ENCODE measurements at regions not wholly inside any gene's neighbourhood (a gene's known extent, or its start where the extent isn't known, plus 50 kb on each side); places are given as distances from the start of the nearest gene placed in this dataset.

DNA sequence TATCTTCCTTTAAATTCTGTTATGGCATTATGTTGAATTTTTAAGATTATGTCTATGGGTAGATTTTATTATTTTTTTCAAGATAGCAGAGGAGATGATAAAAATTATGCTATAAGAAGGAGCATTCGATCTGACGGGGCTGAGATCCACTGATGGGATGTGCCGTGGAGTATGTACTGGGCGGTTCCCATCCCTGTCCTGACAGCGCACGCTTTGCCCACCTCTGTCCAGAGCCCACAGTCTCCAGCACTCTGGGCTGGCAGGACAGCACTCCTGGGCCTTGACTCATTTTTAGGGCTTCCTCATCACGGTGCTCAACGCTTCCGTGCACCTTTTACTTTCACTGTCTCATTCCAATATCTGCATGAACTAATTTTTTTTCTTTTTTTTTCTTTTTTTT lies 235.5 kb downstream of the TEX29 start:
- DNase-seq (ENCODE audit: low read depth in 2 of 2): no peak

DNA sequence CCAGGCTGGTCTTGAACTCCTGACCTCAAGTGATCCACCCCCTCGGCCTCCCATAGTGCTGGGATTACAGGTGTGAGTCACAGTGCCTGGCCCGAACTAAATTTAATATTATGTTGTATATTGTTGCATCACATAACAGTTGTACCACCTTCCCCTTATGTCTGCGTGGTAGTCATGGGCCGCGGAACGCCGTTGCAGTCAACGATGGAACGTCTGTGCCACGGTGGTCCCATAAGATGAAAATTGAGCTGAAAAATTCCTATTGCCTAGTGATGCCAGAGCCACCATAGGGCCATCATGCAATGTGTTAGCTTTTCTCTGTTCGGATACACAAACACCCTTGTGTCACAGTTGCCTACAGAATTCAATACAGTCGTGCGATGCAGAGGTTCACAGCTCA lies 236.1 kb downstream of the TEX29 start:
- no peak for DNase-seq (ENCODE audit: low read depth in 2 of 2)

DNA sequence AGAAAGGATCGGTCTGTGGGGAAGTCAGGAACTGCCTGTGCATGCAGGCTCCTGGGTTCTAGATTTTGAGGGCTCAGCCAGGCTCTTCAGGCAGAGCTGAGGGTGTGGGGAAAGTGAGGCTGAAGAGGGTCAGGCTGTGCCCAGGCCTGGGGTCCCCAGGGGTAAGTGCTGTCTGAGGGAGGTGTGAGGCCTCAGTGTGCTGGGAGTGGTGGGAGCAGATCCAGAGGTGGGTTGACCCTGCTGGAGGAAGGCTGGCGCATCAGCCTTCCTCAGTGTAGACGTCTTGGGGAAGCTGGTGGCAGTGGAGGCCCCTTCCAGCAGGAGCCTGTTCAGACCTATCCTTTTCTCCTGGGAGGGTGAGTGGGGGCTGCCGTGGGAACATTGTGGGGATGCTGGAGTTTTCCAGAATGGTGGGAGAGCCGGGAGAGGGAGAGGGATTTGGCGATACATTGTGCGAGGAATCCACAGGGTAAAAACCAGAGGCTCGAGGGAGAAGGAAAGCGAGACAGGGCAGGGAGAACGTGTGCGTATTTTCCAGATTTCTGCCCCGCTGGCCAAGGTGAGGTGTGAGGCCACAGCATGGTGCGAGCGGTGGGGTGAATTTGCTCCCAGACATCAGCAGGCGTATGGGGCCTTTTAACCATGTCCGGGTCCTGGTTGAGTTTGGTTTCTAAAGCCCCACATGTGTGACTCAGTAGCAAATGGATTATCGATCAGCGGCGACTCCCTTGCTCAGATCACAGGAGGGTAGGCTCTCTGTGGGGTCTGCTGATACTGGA lies 237.7 kb downstream of the TEX29 start:
- no peak for DNase-seq (ENCODE audit: low read depth in 2 of 2)

GRCh38 chr13:111558700-111559088 lies 238.3 kb downstream of the TEX29 start:
- no peak for DNase-seq (ENCODE audit: low read depth in 2 of 2)

DNA sequence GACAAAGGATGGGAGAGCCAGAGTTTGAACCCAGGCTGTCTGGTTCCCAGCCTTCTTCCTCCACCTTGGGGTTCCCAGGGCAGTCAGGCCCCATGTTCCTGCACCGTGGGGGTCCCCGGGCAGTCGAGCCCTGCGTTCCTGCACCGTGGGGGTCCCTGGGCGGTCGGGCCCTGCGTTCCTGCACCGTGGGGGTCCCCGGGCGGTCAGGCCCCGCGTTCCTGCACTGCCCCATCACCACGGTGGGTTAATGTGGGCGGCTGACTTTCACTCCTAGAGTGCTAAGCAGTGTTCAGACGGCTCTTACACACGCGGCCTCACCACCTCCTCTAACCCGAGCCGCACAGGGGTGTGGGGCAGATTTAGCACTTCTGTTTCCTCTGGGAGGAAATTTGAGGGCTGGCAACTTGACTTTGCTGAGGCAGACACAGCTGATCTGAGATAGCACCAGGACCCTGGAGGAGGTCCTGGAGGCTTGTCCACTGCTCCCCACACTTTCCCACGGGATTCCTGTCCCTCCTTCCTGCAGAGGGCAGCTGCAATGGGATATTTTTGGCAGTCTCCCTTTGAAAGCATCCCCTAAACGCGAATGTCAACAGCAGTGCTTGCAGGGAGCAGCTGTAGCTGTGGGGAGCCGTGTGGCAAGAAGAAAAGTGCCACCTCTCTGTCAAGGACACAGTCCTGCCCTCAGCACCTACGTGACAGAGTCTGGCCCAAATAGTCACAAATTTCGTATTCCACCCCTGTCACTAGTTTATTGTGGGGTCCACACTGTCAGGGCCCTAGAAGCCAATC lies 239.4 kb downstream of the TEX29 start:
- DNase-seq (ENCODE audit: low read depth in 2 of 2): no peak

DNA sequence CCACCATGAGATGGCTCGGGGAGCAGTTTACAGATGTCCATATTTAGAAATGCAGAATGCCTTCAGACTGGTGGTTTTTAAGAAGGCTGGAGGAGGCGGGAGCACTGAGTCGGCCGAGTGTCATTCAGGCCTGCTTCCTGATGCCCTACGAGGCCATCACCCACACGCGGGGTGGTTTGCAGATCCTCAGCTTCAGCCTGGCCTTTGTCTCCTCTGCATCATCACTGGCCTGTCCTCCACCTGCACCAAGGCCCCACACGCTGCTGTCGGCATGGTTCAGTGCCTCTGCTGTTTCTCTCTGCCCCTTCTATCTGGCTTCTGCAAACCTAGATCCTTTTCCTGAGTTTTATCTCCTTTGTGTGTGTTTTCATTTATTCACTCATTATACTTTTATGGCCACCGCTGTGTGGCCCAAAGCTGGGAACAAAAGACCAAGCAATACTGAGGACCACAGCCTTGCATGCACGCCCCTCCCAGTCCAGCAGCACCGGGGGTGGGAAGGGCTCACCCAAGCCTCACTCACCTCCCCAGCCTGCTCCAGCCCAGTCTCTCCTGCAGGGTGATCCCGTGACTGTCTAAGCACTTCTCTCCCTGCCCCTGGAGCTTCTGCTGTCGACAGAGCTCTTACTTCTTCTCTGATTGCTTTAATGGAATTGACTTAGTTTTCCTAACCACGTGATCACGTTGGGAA lies 240.8 kb downstream of the TEX29 start:
- no peak for DNase-seq (ENCODE audit: low read depth in 2 of 2)

GRCh38 chr13:111562716-111563115 lies 242.3 kb downstream of the TEX29 start:
- DNase-seq (ENCODE audit: low read depth in 2 of 2): no peak

DNA sequence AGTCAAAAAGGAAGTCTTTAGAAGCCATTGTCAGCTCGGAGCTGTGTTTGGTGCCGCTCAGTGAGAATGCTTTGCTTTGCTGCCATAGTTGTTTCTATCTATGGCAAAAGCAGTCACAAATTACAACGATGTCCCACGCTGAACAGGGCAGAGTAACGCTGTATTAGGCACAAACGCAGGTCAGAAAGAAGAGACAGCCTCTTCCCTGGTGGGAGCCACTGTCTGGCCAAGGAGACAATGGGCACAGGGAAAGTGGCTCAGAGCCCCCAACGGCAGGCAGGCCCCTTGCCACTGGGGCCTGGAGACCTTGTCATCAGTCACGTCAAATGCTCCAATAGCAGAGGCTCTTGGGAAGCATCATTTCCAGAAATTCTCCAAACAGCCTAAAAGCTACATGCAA lies 244.2 kb downstream of the TEX29 start:
- DNase-seq (ENCODE audit: low read depth in 2 of 2): no peak

GRCh38 chr13:111565400-111565799 lies 245.0 kb downstream of the TEX29 start:
- DNase-seq (ENCODE audit: low read depth in 2 of 2): no peak

- no peak for DNase-seq (ENCODE audit: low read depth in 2 of 2)
These were observed 246.1 kb downstream of the TEX29 start for GRCh38 chr13:111566567-111566966.

- DNase-seq (ENCODE audit: low read depth in 2 of 2): no peak
These were observed 247.2 kb downstream of the TEX29 start for GRCh38 chr13:111567637-111568036.

GRCh38 chr13:111568290-111568689 lies 247.8 kb downstream of the TEX29 start:
- no peak for DNase-seq (ENCODE audit: low read depth in 2 of 2)

DNA sequence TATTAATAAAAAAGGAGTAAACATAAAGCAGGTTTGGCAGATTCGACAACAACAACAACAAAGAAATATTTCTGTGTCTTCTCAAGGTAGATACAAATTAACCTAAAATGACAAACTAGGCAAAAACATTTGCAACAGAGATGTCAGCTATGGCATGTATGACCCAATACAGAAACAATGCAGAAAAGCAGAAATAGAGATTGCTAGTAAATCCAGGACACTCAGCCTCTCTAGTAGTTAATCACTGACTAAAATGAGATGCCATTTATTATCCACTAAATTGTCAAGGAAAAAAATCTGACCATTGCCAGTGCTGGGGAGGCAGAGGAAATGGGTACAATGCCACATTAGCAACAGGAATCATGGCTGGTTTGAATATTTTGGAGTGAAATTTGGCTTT lies 250.5 kb downstream of the TEX29 start:
- no peak for DNase-seq (ENCODE audit: low read depth in 2 of 2)

- DNase-seq (ENCODE audit: low read depth in 2 of 2): no peak
These were observed 252.7 kb downstream of the TEX29 start for GRCh38 chr13:111572956-111573761.

- no peak for DNase-seq (ENCODE audit: low read depth in 2 of 2)
These were observed 253.4 kb downstream of the TEX29 start for GRCh38 chr13:111573801-111574200.

GRCh38 chr13:111575276-111575675 lies 254.8 kb downstream of the TEX29 start:
- DNase-seq (ENCODE audit: low read depth in 2 of 2): no peak

DNA sequence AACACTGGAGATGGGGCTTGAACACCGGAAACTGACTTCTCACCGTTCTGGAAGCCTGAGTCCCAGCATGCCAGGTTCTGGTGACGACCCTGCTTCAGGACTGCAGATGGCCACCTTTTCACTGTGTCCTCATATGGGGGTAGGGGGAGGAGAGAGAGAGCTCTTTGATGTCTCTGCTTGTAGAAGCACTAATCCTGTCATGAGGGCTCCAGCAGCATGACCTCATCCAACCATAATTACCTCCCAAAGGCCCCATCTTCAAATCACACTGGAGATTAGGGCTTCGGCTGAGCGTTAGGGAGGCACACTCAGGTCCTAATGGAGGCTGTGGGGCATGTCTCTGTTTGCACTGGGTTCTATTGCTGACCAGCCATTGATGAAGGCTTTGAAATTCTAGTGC lies 255.3 kb downstream of the TEX29 start:
- DNase-seq (ENCODE audit: low read depth in 2 of 2): no peak

GRCh38 chr13:111577208-111577828 lies 256.9 kb downstream of the TEX29 start:
- no peak for DNase-seq (ENCODE audit: low read depth in 2 of 2)

GRCh38 chr13:111577956-111578605 lies 257.6 kb downstream of the TEX29 start:
- DNase-seq (ENCODE audit: low read depth in 2 of 2): no peak

DNA sequence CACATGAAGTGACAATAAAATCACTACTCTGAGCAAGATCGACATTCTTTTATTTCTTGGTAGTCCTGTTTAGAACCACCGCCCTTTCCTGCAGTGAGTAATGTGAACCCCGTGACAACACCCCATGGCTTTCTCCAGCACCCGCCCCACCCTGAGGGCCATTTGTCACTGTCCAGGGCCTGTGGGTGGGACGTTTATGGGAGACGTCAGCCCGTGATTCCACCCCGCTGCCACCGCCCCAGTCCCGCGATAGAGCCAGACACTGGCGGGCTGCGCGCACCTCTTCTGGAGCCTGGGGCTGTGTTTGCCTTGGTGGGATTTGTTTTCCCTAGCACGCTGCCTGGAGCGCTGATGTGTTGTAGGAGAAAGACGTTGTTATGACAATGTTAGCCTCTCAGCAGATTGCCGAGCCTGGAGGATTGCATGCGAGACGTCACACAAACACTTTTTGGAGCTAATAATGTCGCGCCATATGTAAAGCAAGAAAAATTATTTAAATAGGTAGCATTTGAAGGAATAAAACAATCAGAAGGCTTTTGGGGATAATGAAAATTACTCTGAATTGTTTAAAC lies 263.7 kb downstream of the TEX29 start:
- no peak for DNase-seq (ENCODE audit: low read depth in 2 of 2)

DNA sequence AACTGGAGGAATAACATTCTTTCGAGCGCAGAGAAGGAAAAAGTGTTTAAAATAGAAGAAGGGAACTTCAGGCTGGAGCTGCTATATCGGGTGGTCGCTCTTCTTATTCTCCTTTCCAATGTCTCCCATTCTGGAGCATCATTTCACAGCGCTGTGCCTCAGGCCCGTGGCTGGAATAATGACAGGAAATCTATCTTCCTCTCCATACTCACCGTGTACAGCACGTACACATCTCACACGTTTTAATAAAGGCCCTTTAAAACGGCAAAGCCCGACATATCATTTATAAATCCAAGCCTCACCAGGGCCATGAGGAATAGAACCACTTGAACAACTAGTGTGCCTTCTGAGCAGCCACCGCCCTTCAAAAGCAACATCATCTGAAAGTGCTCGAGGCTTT lies 264.4 kb downstream of the TEX29 start:
- no peak for DNase-seq (ENCODE audit: low read depth in 2 of 2)
